Tibial artery (tissue), 4 donors: ENCODE measurements at regions not wholly inside any gene's neighbourhood (a gene's known extent, or its start where the extent isn't known, plus 50 kb on each side); places are given as distances from the start of the nearest gene placed in this dataset.

Source experiments
- DNase-seq, 2 donors: peaks; one replicate each; pipeline ENCODE4 v3.0.0-alpha.2; 2019
- H3K27ac ChIP-seq, 2 donors: fragments of 200-600 bp; sonication (generic) in 1 of 2; 1 replicate in 1 of 2; 2 replicates in 1 of 2; pipeline ENCODE4 v1.5.1; 2018 to 2019; ENCODE audit warnings: mild to moderate bottlenecking in 1 of 2
- H3K27me3 ChIP-seq, 2 donors: fragments of 200-600 bp; sonication (generic) in 1 of 2; one replicate each; pipeline versions ENCODE4 v1.5.1 to v1.6.0; 2016 to 2019
- H3K36me3 ChIP-seq, 3 donors: fragments of 200-600 bp; sonication (generic) in 2 of 3; one replicate each; pipeline ENCODE4 v1.5.1; 2016 to 2019; ENCODE audit warnings: mild to moderate bottlenecking in 2 of 3
- H3K4me1 ChIP-seq, 4 donors: fragments of 200-600 bp; sonication (generic) in 2 of 4; 1 replicate in 3 of 4; 2 replicates in 1 of 4; pipeline ENCODE4 v1.5.1; 2016 to 2019
- H3K4me3 ChIP-seq, 2 donors: fragments of 200-600 bp; sonication (generic) in 1 of 2; 1 replicate in 1 of 2; 2 replicates in 1 of 2; pipeline ENCODE4 v1.5.1; 2018 to 2019; ENCODE audit warnings: mild to moderate bottlenecking in 2 of 2
- H3K9me3 ChIP-seq, 3 donors: fragments of 200-600 bp; sonication (generic) in 1 of 3; one replicate each; pipeline ENCODE4 v1.5.1; 2016 to 2019
- CTCF ChIP-seq, 2 experiments: fragments of 200-600 bp in 1 of 2; fragments of 450-650 bp in 1 of 2; IDR thresholded peaks; one replicate each; pipeline ENCODE4 v1.5.1; 2017 to 2019; ENCODE audit warnings: antibody characterized with exemption in 2 of 2, mild to moderate bottlenecking in 1 of 2, moderate library complexity in 1 of 2
- intact Hi-C: fragments of 100-400 bp; cut with DNase I; formaldehyde crosslinking; loops from one replicate; pipeline ENCODE4 v1.15.0; 2023; ENCODE audit warnings: low total_unique reads

GRCh38 chr9:31702957-31703356 lies 681.5 kb upstream of the ACO1 start:
- no peak for TF ChIP-seq CTCF (IDR thresholded peaks at IDR 0.05)
- H3K27ac ChIP-seq: no peak overlapping the region
- no peaks in the 10 kb centered on the region for H3K27me3 ChIP-seq
- intact Hi-C loops: no loop called here
- no peaks in the 10 kb centered on the region for H3K4me1 ChIP-seq
- H3K36me3 ChIP-seq: no peaks in the 10 kb centered on the region
- no peak overlapping the region for H3K4me3 ChIP-seq
- no peak for DNase-seq
- H3K9me3 ChIP-seq: no peaks in the 10 kb centered on the region

GRCh38 chr9:31715250-31715649 lies 669.2 kb upstream of the ACO1 start:
- no peaks in the 10 kb centered on the region for H3K36me3 ChIP-seq
- H3K9me3 ChIP-seq: no peaks in the 10 kb centered on the region
- no peaks in the 10 kb centered on the region for H3K27me3 ChIP-seq
- TF ChIP-seq CTCF (IDR thresholded peaks at IDR 0.05): no peak
- DNase-seq: no peak
- peaks cover 0 to 4% (median 0%) of the 10 kb centered on the region in 4 donors for H3K4me1 ChIP-seq
- H3K27ac ChIP-seq: no peak overlapping the region
- H3K4me3 ChIP-seq: no peak overlapping the region
- intact Hi-C loops: no loop called here

- Histone ChIP-seq H3K9me3 (no peaks in the 10 kb centered on the region), H3K27ac (no peak overlapping the region), H3K27me3 (no peaks in the 10 kb centered on the region), H3K4me3 (no peak overlapping the region), H3K4me1 (peaks cover 0 to 4% (median 0%) of the 10 kb centered on the region in 4 donors), H3K36me3 (no peaks in the 10 kb centered on the region)
- no peak for DNase-seq
- no peak for TF ChIP-seq CTCF (IDR thresholded peaks at IDR 0.05)
- intact Hi-C loops: no loop called here
These were observed 665.2 kb upstream of the ACO1 start for GRCh38 chr9:31719262-31719661.

- Histone ChIP-seq H3K4me3 (no peak overlapping the region), H3K4me1 (no peaks in the 10 kb centered on the region), H3K9me3 (no peaks in the 10 kb centered on the region), H3K36me3 (no peaks in the 10 kb centered on the region), H3K27ac (no peak overlapping the region), H3K27me3 (no peaks in the 10 kb centered on the region)
- no peak for DNase-seq
- TF ChIP-seq CTCF (IDR thresholded peaks at IDR 0.05): no peak
- intact Hi-C loops: loop anchor here (10.0 kb wide), 1 partner anchor 104 kb away; no protein-coding TSS in a partner anchor
These were observed 654.0 kb upstream of the ACO1 start for GRCh38 chr9:31730398-31730797.

GRCh38 chr9:31733166-31733565 lies 651.3 kb upstream of the ACO1 start:
- Histone ChIP-seq H3K4me3 (no peak overlapping the region), H3K4me1 (no peaks in the 10 kb centered on the region), H3K9me3 (no peaks in the 10 kb centered on the region), H3K27ac (no peak overlapping the region), H3K36me3 (no peaks in the 10 kb centered on the region), H3K27me3 (no peaks in the 10 kb centered on the region)
- no peak for DNase-seq
- TF ChIP-seq CTCF (IDR thresholded peaks at IDR 0.05): no peak
- intact Hi-C loops: loop anchor here (10.0 kb wide), 1 partner anchor 102 kb away; no protein-coding TSS in a partner anchor

- Histone ChIP-seq H3K4me3 (no peak overlapping the region), H3K27ac (no peak overlapping the region), H3K9me3 (no peaks in the 10 kb centered on the region), H3K27me3 (no peaks in the 10 kb centered on the region), H3K4me1 (no peaks in the 10 kb centered on the region), H3K36me3 (no peaks in the 10 kb centered on the region)
- no peak for TF ChIP-seq CTCF (IDR thresholded peaks at IDR 0.05)
- intact Hi-C loops: loop anchor here (10.0 kb wide), 1 partner anchor 98 kb away; no protein-coding TSS in a partner anchor
- DNase-seq: no peak
These were observed 647.8 kb upstream of the ACO1 start for GRCh38 chr9:31736581-31737179.
